ENCODE measurements at regions not wholly inside any gene's neighbourhood (a gene's known extent, or its start where the extent isn't known, plus 50 kb on each side); places are given as distances from the start of the nearest gene placed in this dataset.

- Histone ChIP-seq H3K18ac (ENCODE audit: insufficient read length, low read depth, low read length) (no peak overlapping the region), H3K4me1 (ENCODE audit: insufficient read depth, low read length) (no peaks in the 10 kb centered on the region; the same call in 1 of the 2 replicates), H3K23ac (ENCODE audit: insufficient read length, low read depth, low read length) (no peak overlapping the region), H3K79me1 (ENCODE audit: insufficient read depth, low read depth, low read length, poor library complexity, severe bottlenecking) (no peaks in the 10 kb centered on the region), H3K27me3 (ENCODE audit: insufficient read depth, low read length) (no peaks in the 10 kb centered on the region), H2BK20ac (ENCODE audit: low read depth, low read length, poor library complexity, severe bottlenecking) (no peak overlapping the region), H2BK15ac (ENCODE audit: low read depth, low read length) (no peak overlapping the region), H4K5ac (ENCODE audit: insufficient read length, low read depth, low read length) (no peak overlapping the region), H3K14ac (ENCODE audit: insufficient read depth, low read length) (no peak overlapping the region), H3K9ac (ENCODE audit: extremely low read depth, insufficient read length, low read length) (no peak overlapping the region), H2AK5ac (ENCODE audit: insufficient read length, low read length) (no peak overlapping the region), H3K56ac (ENCODE audit: insufficient read length, low read depth, low read length) (no peak overlapping the region), H3K9me3 (ENCODE audit: control insufficient read depth, low read depth, low read length) (no peaks in the 10 kb centered on the region), H2BK5ac (ENCODE audit: insufficient read length, low read length) (no peak overlapping the region), H3T11ph (ENCODE audit: low read length) (no peak overlapping the region), H3K27ac (ENCODE audit: insufficient read length, low read depth, low read length) (no peak overlapping the region), H4K8ac (replicated peaks; ENCODE audit: insufficient read length, low read depth, low read length) (no peak overlapping the region), H2BK120ac (ENCODE audit: low read depth, low read length, poor library complexity, severe bottlenecking) (no peak overlapping the region), H4K20me1 (ENCODE audit: control insufficient read depth, insufficient read depth, insufficient read length) (no peaks in the 10 kb centered on the region), H3K23me2 (ENCODE audit: insufficient read length, low read depth, low read length, poor library complexity, severe bottlenecking) (no peaks in the 10 kb centered on the region), H4K91ac (ENCODE audit: insufficient read length, low read depth, low read length) (no peak overlapping the region), H3K79me2 (ENCODE audit: insufficient read depth, low read length) (no peaks in the 10 kb centered on the region), H3K4ac (ENCODE audit: low read depth, low read length) (no peak overlapping the region), H2BK12ac (ENCODE audit: insufficient read length, low read depth, low read length) (no peak overlapping the region), H2AFZ (ENCODE audit: low read length) (no peak overlapping the region), H3K4me2 (ENCODE audit: insufficient read depth, insufficient read length, low read length) (no peak overlapping the region)
- Mint-ChIP-seq H3K27ac (no peak overlapping the region), H3K27me3 (ENCODE audit: low read depth) (peaks cover 27% of the 10 kb centered on the region), H3K4me3 (no peak overlapping the region; a peak in 1 of 5 replicates), H3K9me3 (no peaks in the 10 kb centered on the region; a peak in 1 of 5 replicates), H3K4me1 (peaks cover 30 to 34% of the 10 kb centered on the region in 2 experiments), H3K36me3 (ENCODE audit: insufficient read depth in 1 of 3, low read depth in 3 of 3) (no peaks in the 10 kb centered on the region; a peak in 1 of 7 replicates)
- WGBS (ENCODE audit: extremely low coverage, insufficient read length, low lambda C conversion rate) = no CpG with 5 or more reads among the region's 4 CpGs
- no peak for TF ChIP-seq CTCF (conservative IDR thresholded peaks at IDR 0.05)
- DNase-seq = no peak
These were observed 136.6 kb downstream of the OLFM4 start for GRCh38 chr13:53165261-53165660.

All from H9 (cell line).